Panc1 (cell line): ENCODE measurements at regions not wholly inside any gene's neighbourhood (a gene's known extent, or its start where the extent isn't known, plus 50 kb on each side); places are given as distances from the start of the nearest gene placed in this dataset.

ENCODE experiments used
- ATAC-seq: fragments of 200-7000 bp; cut with Tn5 transposase; 2 replicates; pipeline ENCODE4 v1.9.1; 2020; ENCODE audit warnings: mild to moderate bottlenecking, moderate library complexity
- BruUV-seq: library from RNA; stranded (reverse); fragments of 400-500 nt; replicated peaks from 2 replicates; lab custom pipeline; 2021; lab: Mats Ljungman, UMichigan
- CTCF ChIA-PET: fragments of 300-600 bp; sonication (Branson Sonifier 250); formaldehyde crosslinking; loops from one replicate; lab custom pipeline; 2022; ENCODE audit warnings: antibody characterized with exemption; lab: Charles Lee
- POLR2A ChIA-PET: fragments of 300-600 bp; sonication (Branson Sonifier 250); formaldehyde crosslinking; loops from one replicate; lab custom pipeline; 2022; ENCODE audit warnings: antibody characterized with exemption; lab: Charles Lee
- DNase-seq: peaks from one replicate; pipeline ENCODE4 v3.0.0-alpha.2; 2010; ENCODE audit warnings: low read depth, low spot score
- H3K27ac ChIP-seq: 2 replicates; pipeline ENCODE4 v1.5.1; 2011; ENCODE audit warnings: mild to moderate bottlenecking, low read length, inconsistent platforms
- H3K27me3 ChIP-seq: fragments of 200-500 bp; sonication (Bioruptor generic); 2 replicates; pipeline ENCODE4 v1.6.0; 2014; ENCODE audit warnings: low read length, inconsistent platforms; ENCODE audit not compliant: control insufficient read depth, insufficient read depth
- H3K36me3 ChIP-seq: fragments of 200-500 bp; sonication (Bioruptor generic); 2 replicates; pipeline ENCODE4 v1.5.1; 2014; ENCODE audit warnings: inconsistent platforms, mild to moderate bottlenecking, low read length, moderate library complexity; ENCODE audit not compliant: control insufficient read depth, insufficient read depth
- H3K4me1 ChIP-seq: 2 replicates; pipeline ENCODE4 v1.5.1; 2011; ENCODE audit warnings: inconsistent platforms, mild to moderate bottlenecking, low read length, moderate library complexity; ENCODE audit not compliant: control insufficient read depth, insufficient read depth
- H3K4me3 ChIP-seq, 2 experiments: 2 replicates each; pipeline ENCODE4 v1.5.1; 2011 to 2012; ENCODE audit warnings: low read depth in 2 of 2, low read length in 2 of 2, mild to moderate bottlenecking in 2 of 2, inconsistent platforms in 1 of 2, moderate library complexity in 1 of 2
- H3K9me3 ChIP-seq: fragments of 200-500 bp; sonication (Bioruptor generic); 2 replicates; pipeline ENCODE4 v1.5.1; 2014; ENCODE audit warnings: low read depth, mild to moderate bottlenecking, inconsistent platforms, low read length, moderate library complexity; ENCODE audit not compliant: control insufficient read depth, insufficient read depth
- CTCF ChIP-seq: fragments of 450-650 bp; IDR thresholded peaks from 2 replicates; pipeline ENCODE4 v1.5.1; 2017; ENCODE audit warnings: mild to moderate bottlenecking
- POLR2AphosphoS5 ChIP-seq: IDR thresholded peaks from 2 replicates; pipeline ENCODE4 v1.6.1; 2012; ENCODE audit warnings: mild to moderate bottlenecking, low read depth, low read length, moderate library complexity
- REST ChIP-seq, 2 experiments: IDR thresholded peaks; 2 replicates each; pipeline ENCODE4 v1.6.1; 2011 to 2012; ENCODE audit warnings: low read depth in 2 of 2, control low read depth in 1 of 2, low read length in 1 of 2, mild to moderate bottlenecking in 1 of 2, moderate library complexity in 1 of 2; ENCODE audit not compliant: insufficient read depth in 1 of 2
- SIN3A ChIP-seq: IDR thresholded peaks from 2 replicates; pipeline ENCODE4 v1.6.1; 2012; ENCODE audit warnings: low read depth, mild to moderate bottlenecking, low read length, moderate library complexity, borderline replicate concordance; ENCODE audit not compliant: insufficient read depth
- TCF7L2 ChIP-seq: IDR thresholded peaks from 2 replicates; pipeline ENCODE4 v1.6.1; 2011; ENCODE audit warnings: mild to moderate bottlenecking, low read depth, low read length, inconsistent platforms
- in situ Hi-C: cut with HindIII; loops from 2 replicates; pipeline ENCODE4 v1.10.0; 2016; ENCODE audit warnings: low sequenced_read_pairs, low pct_unique_long_range_greater_than_20kb
- intact Hi-C: fragments of 100-400 bp; cut with micrococcal nuclease; formaldehyde crosslinking; loops from one replicate; pipeline ENCODE4 v1.10.0; 2022; ENCODE audit not compliant: unreplicated experiment

DNA sequence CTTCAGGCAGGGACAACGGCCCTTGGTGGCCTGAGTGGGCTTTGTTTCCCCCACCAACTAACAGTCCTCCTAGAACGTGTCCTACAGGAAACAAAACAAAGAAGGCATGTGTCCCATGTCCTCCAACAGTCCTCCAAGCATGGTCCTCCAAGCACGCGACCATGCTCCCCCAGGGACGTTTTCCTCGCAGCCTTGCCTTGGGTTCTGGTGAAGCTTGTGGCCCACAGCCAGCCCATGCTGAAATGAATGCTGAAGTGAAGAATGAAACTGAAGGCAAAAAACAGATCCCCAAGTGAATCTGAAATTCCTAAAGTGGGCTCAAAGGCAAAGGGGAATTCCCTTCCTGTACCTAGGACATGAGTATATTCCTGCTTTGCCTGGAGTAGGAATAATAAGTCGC, 176.6 kb downstream of the JCAD start:
- POLR2A ChIA-PET: no interaction called here
- no peaks in the 10 kb centered on the region for H3K4me1 ChIP-seq
- CTCF ChIA-PET: no interaction called here
- no peaks in the 10 kb centered on the region for H3K36me3 ChIP-seq
- no peak for ATAC-seq
- H3K4me3 ChIP-seq: no peak overlapping the region
- BruUV-seq: no TSS peak
- H3K27me3 ChIP-seq: no peaks in the 10 kb centered on the region
- H3K27ac ChIP-seq: no peak overlapping the region
- TF ChIP-seq REST (IDR thresholded peaks at IDR 0.05; ENCODE audit: insufficient read depth in 1 of 2, low read depth in 2 of 2, low read length in 1 of 2): no peak
- TF ChIP-seq CTCF: no peak
- TF ChIP-seq POLR2AphosphoS5: no peak
- TF ChIP-seq TCF7L2: no peak
- TF ChIP-seq SIN3A: no peak
- intact Hi-C loops (no loop called here), in situ Hi-C loops (no loop called here)
- no peak for DNase-seq
- H3K9me3 ChIP-seq: no peaks in the 10 kb centered on the region

DNA sequence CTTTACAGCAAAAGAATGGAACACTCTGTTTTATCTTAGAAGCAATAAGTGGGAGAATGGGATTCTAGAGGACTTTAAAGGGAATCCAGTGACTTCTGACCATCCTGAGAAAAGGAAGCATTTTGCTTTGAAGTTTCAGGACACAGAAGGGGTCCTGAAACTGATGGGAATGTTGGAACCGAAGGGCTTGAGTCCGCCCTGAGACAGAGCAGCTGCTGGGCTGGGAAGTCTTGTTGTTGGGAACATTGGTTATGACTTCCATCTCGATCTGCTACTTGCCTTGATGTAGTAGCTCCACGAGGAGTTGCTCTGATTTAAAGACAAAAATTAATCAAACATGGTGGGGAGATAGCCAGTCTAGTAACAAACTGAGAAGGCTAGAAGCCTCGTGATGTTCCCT, 177.6 kb downstream of the JCAD start:
- no peak for DNase-seq
- ChIA-PET POLR2A (no interaction called here), CTCF (no interaction called here)

More for the DNA sequence above, 177.6 kb downstream of the JCAD start:
- no peak overlapping the region for H3K27ac ChIP-seq
- no peak for ATAC-seq
- no TSS peak for BruUV-seq
- no peak overlapping the region for H3K4me3 ChIP-seq
- in situ Hi-C loops: no loop called here
- intact Hi-C loops: no loop called here
- no peaks in the 10 kb centered on the region for H3K27me3 ChIP-seq
- no peaks in the 10 kb centered on the region for H3K36me3 ChIP-seq
- TF ChIP-seq TCF7L2 (no peak), SIN3A (no peak), POLR2AphosphoS5 (no peak), REST (IDR thresholded peaks at IDR 0.05; ENCODE audit: insufficient read depth in 1 of 2, low read depth in 2 of 2, low read length in 1 of 2) (no peak), CTCF (no peak)
- no peaks in the 10 kb centered on the region for H3K4me1 ChIP-seq
- no peaks in the 10 kb centered on the region for H3K9me3 ChIP-seq
